Activated CD4-positive, CD25-positive, alpha-beta regulatory T cell treated with anti-CD3 and anti-CD28 coated beads, Interleukin-2, amount 50 U/mL, for 72 hours (primary cell): ENCODE measurements at regions not wholly inside any gene's neighbourhood (a gene's known extent, or its start where the extent isn't known, plus 50 kb on each side); places are given as distances from the start of the nearest gene placed in this dataset.
"Not testable (repeated sequence)": the region's sequence is repeated elsewhere in the genome, so short reads cannot be mapped to it uniquely, and the experiment has no call there.

Experiments
- DNase-seq: peaks from one replicate; pipeline ENCODE4 v3.0.0; 2021

DNA sequence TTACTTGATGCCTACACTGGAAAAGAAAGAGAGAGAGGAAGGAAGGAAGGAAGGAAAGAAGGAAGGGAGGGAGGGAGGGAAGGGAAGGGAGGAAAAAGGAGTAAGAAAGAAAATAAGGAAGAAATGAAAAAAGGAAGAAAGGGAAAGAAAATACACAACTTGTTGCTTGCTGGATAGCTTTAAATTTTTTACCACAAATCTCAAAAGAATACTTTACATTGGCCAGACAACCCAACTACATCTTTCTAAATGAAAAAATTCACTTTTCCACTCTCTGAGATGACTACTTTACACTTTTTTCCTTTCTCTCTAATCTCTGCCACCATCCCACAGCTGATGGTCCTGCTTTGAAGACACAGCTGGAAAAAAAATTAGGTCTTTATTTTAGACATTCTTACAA is 228.9 kb upstream of the FAM78B start:
- no peak for DNase-seq

DNA sequence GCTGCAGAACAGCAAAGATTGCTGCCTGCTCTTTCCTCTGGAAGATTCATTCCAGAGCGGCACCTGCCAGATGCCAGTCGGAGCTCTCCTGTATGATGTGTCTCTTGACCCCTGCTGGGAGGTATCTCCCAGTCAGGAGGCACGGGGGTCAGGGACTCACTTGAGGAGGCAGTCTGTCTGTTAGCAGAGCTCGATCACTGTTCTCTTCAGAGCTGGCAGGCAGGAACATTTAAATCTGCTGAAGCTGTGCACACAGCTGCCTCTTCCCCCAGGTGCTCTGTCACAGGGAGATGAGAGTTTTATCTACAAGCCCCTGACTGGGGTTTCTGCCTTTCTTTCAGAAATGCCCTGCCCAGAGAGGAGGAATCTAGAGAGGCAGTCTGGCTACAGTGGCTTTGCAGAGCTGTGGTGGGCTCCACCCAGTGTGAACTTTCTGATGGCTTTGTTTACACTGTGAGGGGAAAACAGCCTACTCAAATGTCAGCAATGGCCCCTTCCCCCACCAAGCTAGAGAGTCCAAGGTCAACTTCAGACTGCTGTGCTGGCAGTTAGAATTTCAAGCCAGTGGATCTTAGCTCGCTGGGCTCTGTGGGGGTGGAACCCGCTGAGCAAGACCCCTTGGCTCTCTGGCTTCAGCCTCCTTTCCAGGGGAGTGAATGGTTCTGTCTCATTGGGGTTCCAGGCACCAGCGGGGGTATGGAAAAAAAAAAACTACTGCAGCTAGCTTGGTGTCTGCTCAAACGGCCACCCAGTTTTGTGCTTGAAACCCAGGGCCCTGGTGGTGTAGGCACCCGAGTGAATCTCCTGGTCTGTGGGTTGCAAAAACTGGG is 242.7 kb upstream of the FAM78B start:
- DNase-seq, result not testable (repeated sequence)

DNA sequence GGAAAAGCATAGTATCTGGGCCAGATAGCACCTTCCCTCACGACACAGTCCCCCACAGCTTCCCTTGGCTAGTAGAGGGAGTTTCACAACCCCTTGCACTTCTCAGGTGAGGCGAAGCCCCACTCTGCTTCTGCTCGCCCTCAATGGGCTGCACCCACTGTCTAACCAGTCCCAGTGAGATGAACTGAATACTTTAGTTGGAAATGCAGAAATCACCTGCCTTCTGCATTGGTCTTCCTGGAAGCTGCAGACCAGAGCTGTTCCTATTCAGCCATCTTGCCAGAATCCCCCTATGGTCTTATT is 243.2 kb upstream of the FAM78B start:
- no peak for DNase-seq

DNA sequence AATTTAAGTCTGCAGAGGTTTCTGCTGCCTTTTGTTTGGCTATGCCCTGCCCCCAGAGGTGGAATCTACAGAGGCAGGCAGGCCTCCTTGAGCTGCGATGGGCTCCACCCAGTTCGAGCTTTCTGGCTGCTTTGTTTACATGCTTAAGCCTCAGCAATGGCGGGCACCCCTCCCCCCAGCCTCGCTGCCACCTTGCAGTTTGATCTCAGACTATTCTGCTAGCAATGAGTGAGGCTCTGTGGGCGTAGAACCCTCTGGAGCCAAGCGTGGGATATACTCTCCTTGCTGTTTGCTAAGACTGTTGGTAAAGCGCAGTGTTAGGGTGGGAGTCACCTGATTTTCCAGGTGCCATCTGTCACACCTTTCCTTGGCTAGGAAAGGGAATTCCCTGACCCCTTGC is 250.0 kb upstream of the FAM78B start:
- DNase-seq, result not testable (repeated sequence)

DNA sequence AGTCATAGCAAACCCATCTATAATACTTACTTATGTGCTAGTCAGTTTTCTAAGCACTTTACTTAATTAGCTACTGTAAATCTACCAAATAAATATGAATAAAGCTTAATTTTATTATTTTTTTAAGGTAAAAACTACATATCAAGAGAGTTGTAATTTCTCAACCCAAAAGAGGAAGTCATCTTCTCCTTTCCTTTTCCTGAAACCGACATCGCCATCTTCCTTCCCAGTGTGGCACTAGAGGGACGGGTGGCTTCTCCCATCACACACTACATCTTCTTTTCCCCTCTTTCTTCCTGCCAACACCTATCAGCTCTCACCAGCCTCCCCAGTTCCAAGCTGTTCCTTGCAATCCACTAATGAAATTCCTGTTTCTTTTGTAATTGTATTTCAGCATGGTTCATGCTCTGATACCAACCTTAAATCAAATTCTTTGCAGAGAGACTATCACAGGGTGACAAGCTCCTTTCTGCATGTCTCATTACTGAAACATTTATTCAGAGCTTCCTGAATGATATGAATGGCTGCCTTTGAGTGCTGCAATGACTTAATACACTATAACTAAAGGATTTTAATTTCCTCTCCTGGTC is 251.6 kb upstream of the FAM78B start:
- no peak for DNase-seq

DNA sequence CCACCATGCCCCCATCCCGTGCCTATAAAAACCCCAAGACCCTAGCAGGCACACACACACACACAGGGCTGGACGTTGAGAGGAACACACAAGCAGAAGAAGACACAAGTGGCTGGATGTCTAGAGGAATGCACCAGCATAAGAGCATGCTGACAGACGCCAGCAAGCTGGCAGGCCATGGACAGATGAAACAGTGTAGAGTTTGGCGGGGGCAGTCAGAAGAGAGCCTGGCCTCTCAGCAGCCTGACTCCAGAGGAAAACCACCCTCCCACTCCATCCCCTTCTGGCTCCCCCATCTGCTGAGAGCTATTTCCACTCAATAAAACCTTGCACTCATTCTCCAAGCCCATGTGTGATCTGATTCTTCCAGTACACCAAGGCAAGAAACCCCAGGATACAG is 255.8 kb upstream of the FAM78B start:
- DNase-seq, result not testable (repeated sequence)

DNA sequence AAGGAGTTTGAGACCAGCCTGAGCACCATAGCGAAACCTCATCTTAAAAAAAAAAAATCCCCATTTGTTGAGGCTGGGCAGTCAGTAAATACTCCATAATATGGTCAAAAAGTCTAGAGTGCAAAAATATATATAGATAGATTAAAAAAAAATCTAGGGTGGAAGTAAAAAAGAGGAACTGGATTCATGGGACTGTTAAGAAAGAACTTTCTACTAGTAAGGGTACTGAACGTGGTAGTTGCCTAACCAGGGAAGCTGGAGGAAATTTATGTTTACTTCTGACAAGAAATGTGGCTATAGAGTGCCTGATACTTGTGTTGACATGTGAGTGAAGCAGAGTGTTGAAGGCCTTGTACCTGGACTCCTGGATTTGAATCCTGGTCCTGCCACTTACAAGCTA is 265.9 kb upstream of the FAM78B start:
- DNase-seq, result no peak

DNA sequence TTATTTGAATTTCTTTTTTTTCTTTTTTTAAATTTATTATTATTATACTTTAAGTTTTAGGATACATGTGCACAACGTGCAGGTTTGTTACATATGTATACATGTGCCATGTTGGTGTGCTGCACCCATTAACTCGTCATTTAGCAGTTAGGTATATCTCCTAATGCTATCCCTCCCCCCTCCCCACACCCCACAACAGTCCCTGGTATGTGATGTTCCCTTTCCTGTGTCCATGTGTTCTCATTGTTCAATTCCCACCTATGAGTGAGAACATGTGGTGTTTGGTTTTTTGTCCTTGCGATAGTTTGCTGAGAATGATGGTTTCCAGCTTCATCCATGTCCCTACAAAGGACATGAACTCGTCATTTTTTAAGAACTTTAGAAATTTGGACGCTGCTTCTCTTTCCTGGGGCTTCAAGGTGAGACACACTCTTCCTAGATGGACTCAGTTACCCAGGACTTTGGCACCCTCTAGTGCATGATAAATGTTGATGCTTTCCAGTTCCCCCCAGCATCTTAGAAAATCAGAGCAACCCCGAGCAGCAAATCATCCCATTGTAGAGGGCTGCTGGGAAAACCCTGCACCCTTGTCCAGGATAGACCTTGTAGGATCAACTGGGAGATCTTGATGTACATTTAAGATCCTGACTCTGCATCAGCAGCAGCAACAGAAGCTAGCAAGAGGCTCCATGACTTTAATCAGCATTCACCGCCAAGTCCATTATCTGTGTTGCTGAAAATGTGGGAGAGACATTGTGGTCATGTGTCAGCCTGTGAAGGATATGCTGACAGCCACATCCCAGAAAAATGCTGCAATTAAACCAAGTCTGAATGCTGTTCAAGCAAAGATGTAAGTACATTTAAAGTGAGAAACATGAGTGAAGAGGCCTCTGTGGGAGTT is 266.9 kb upstream of the FAM78B start:
- not testable (repeated sequence) for DNase-seq

DNA sequence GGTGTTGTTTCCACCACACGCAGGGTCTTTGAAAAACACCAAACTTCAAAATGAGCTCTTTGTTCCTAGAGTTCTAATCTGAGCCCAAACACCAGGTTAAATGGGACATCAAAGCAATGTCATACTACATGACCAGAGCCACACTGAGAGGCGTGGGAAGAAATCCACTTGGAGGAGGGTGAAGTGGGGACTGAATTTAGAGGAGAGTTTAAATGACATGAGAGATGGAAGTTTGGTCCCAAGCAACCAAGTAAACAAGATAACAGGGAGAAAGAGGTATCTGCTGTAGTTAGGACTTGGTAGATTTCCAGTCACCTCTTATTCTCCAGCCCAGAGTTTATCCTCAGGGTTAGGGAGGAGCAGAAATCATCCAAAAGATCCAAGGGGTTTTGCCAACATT is 290.9 kb upstream of the FAM78B start:
- DNase-seq, result no peak

DNA sequence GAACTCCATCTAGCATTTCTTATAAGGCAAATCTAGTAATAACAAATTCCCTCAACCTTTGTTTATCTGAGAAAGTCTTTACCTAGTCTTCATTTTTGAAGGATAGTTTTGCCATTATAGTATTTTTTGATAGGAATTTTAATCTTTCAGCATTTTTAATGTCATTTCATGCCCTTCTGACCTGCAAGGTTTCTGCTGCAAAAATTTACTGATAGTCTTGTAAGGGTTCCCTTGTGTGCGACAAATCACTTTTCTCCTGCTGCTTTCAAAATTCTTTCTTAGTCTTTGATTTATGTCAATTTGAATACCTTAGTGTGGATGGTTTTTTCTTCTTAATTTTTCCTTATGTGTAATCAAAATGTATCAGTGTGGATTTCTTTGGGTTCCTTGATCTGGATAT is 297.5 kb upstream of the FAM78B start:
- no peak for DNase-seq

DNA sequence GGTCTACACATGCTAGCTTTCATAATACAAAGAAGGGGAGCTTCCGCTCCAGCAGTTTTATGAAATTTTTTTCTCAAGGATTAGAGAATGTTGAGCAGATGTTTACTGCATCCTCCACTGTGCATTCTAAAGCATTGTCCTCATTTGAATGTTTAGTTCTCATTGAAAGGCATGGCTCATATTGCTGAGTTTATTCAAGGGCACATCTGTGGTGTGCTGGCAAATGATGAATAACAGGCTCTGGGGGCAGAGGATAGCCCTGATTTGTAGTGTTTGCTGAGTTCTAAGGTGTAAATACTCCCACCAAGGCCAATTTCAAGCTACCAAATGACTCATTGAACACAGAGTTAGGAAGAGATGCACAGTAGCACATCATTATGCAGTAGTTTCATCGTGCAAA is 303.2 kb upstream of the FAM78B start:
- DNase-seq, result no peak

DNA sequence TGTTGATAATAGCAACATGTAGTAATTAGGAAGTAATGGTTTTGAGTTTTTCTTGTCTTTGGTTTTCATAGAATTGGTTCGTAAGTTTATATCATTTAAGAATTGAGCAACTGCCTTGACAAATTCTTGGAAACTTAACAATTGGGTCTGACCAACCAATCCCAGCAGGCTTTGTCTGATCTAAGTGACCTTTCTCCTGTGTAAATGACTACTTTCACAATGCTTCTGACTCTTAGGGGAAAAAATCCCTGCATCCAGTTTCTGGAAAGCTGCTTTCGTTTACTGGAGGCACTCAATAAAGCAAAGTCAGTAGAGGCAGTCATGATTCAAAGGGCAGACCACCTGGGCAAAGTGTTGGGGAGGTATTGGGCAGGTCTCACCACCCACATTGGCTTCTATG is 303.6 kb upstream of the FAM78B start:
- DNase-seq, result no peak

DNA sequence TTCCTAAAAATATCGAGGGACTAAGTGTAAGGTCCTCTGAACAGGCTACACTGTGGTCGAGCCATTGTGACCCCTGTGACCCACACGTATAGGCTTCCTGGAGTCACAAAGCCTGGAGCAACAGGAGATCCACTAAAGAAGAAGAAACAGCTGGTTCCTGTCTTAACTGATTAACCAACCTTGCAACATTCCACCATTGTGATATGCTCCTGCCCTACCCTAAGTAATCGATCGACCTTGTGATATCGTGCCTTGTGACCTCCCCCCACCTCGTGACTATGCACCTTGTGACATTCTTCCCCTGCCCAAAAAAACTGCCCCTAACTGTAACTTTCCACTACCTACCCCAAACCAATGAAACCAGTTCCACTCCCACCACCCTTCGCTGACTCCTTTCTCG is 304.6 kb upstream of the FAM78B start:
- no peak for DNase-seq

DNA sequence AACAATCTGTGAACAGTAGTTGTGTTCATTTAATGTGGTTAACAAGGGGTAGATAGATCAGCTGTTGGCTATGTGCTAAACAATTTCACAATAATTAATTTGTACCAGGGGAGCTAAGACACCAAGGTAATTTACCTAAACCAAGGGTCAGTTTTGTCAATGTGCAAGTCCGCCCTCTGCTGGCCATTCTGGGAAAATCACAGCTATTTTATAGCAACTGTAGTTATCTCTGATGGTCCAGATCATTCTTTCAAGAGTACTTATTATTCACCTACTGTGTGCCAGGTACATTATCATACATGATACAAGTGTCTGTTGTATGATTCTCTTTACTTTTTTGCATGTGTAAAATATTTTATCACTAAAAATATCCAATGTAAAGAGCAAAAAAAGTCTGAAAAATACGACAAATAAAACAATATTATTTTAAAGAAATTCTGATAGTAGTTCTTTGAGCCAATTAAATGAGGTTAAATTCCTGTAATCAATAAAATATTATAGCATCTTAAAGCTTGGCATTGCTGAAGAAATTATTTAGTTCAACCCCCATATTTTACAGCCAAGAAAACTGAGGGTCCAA is 312.3 kb upstream of the FAM78B start:
- DNase-seq, result peak; percentile 61

DNA sequence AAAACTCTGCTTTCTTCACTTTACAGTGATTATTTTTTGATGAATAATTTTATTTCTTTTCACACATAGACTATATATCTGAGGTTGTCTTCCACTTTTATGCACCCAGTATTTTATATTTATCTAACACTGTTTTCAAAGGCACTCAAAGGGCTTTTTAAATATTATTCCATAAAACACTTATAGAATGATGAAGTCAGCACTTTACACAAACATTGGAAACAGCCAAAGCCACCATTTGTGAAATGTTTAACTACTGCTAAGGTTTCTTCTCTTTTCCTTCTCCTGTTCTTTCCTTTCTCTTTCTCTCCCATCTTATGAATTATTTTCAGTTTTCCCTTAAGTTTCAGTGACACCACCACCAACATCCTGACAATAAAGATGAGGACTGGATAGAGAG is 317.7 kb upstream of the FAM78B start:
- DNase-seq, result no peak

DNA sequence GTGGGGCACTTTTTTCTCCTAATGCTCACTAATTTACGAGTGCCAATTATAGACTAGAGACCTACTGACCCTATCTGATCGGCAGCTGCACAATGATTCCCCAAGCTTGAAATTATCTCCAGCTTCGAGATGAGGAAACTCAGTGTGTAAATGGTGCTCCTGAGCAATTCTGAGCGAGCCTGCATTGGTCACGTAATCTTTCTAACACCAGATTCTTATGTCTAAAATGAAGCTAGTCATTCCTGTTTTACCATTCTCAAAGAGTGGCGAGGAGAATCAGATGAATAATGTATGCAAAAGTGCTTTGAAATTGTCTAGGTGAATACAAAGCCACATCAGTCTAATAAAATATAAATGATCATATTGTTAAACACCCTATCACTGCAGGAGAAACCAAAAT is 318.1 kb upstream of the FAM78B start:
- no peak for DNase-seq

DNA sequence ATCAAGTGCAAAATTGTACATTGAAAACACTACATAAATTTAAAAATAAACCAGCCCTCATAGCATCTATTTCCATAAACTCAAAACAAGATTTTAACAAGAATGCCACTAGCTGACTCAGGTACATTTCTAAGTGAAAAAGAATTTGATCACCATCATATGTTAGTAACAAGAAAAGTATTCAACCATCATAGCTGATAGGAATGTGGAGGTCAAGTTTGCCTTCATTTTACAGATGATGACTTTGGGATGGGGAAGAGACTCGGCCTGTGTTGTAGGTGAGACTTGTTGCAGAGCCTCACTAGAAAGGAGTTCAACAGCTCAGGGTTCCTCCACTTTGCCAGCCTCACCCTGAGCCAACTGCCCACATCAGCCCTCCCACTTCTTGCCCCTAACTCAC is 318.8 kb upstream of the FAM78B start:
- no peak for DNase-seq

DNA sequence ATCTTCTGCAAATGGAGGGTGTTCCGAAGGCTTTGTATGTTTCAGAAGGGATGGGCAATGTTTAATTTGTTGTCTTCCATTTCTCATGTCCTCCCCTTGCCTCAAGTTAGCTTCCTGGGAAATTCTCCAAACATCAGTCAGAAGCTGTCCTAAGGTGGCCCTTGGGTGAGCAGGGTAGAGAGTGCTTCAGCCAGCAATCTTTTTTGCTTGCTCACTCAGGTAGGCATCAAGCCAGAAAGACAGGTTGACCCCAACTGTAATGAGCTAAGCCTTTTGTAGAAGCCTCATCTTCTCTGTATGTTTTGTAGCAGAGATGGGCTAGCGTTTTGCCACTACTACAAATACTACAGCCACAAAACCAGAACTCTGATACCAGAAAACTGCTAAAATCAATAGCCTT is 321.5 kb upstream of the FAM78B start:
- DNase-seq, result no peak

DNA sequence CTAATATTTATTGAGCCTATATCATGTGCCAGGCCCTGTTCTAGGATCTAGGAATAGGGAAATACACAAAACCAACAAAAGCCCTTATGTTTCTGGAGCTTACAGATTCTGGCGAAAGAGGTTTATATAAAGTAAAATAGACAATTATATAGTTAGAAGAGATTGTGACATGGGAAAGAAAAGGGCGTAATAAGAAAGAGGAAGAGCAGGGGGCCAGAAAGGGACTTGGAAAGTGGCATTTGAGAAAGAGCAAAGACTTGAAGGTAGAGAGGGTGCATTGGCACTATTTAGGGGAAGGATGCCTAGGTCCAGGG is 322.5 kb upstream of the FAM78B start:
- DNase-seq, result no peak

DNA sequence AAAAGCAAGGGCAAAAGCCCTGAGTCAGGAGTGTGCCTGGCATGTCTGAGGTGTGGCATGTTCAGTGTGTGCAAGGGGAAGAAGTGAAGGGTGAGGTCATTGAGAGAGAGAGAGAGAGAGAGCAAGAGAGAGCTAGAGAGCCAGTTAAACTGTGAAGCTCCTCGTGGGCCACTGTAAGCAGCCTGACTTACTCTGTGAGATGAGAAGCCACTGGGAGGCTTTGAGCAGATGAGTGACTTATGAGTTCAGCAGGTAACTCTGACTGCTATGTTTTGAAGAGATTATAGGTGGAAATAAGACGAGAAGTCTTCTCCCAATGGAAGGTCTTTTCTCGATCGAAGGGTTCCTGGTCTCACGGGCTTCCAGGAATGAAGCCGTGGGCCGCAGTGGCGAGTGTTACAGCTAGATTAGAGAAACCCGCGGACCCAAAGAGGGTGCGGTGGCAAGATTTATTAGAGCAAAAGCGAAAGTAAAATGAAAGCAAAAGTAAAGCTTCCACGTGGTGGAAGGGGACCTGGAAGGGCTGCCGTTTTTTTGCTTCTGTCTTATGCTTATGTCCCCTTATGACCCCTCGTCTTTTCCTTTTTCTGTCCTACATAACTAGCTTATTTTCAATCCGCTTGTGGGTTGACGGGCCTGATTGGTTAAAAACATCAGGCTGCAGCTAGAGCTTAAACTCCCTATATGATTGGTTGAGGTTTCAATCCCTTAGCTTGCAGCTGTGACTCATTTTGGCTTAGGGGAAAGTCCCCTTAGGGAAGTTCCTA is 323.1 kb upstream of the FAM78B start:
- DNase-seq, result peak; percentile 40

DNA sequence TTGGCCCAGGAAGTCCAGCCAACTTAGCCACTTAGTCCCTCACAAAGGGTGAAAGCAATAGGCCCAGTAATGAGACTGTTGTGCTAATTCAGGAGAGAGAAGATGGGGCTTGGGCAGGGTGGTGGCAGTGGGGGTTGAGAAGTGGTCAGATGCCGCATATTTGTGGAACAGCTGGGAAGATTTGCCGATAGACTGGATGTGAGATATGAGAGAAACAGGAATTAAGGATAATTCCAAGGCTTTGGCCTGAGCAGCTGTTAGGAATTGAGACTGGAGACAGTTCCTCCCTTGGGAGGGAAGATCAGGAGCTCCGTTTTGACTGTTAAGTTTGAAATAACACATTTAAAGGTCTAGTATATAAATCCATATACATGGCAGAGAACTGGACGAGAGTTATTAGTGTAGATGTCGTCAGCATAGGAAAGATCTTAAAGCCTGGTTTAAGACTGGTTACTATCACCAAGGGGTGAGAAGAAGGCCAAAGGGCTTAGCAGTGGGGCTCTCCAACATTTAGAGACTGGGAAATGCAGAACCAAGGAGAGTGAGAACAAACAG is 323.7 kb upstream of the FAM78B start:
- no peak for DNase-seq

DNA sequence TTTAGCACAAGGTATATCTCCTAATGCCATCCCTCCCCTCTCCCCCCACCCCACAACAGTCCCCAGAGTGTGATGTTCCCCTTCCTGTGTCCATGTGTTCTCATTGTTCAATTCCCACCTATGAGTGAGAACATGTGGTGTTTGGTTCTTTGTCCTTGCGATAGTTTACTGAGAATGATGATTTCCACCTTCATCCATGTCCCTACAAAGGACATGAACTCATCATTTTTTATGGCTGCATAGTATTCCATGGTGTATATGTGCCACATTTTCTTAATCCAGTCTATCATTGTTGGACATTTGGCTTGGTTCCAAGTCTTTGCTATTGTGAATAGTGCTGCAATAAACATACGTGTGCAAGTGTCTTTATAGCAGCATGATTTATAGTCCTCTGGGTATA is 327.0 kb upstream of the FAM78B start:
- not testable (repeated sequence) for DNase-seq

DNA sequence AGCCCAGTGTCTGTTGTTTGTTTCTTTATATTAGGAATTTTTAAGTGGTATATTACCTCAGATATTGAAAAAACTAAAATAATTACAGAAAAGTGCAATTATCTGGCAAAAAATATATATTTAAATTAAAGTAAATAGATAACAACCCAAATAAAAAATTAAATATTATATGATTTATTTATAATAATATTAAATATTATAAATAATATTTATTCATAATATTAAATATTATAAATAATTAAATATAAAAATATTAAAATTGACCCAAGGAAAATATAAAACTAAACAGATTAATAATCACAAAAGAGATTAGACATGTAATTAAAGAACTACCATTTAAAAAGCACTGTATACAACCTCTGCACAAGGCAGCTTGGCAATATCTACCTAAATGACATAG is 331.9 kb upstream of the POGK start:
- no peak for DNase-seq
